ENCODE measurements at regions not wholly inside any gene's neighbourhood (a gene's known extent, or its start where the extent isn't known, plus 50 kb on each side); places are given as distances from the start of the nearest gene placed in this dataset.

DNA sequence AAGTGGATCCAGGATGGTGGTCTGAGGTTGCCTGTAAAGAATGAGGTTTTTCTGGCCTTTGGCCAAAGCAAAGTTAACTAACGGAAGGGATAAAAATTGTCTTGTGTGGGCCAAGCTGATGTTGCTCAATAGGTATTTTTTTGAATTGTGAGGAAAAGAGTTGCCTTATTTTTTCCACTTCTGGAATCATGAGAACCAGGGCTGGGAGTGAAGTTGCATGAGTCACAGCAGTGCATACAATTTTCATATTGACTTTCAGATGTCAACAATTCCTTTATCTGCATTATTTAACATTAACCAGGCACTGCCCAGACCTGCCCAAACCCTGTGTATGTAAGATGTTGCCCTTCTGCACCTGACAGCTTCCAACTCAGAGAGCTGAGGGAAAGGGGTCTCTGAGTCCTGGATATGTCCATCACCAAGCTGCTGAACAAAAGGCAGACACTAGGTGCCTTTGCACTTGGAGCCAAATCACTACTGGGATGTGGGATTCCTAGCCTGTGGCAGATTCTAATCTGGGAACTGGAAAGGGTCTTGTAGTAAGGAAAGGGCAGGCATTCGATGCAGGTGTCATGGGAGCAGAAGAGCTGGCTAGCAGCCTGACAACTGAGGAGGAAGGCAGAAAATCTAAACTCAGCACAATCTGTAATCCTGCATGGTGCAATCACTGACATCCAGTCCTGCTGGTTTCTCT, 52.3 kb upstream of the SLC35B4 start:
- TF ChIP-seq, protein P1, sequence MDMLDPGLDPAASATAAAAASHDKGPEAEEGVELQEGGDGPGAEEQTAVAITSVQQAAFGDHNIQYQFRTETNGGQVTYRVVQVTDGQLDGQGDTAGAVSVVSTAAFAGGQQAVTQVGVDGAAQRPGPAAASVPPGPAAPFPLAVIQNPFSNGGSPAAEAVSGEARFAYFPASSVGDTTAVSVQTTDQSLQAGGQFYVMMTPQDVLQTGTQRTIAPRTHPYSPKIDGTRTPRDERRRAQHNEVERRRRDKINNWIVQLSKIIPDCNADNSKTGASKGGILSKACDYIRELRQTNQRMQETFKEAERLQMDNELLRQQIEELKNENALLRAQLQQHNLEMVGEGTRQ (CRISPR knock-in tag; IDR thresholded peaks at IDR 0.05), result no peak
- TF ChIP-seq, protein P2, sequence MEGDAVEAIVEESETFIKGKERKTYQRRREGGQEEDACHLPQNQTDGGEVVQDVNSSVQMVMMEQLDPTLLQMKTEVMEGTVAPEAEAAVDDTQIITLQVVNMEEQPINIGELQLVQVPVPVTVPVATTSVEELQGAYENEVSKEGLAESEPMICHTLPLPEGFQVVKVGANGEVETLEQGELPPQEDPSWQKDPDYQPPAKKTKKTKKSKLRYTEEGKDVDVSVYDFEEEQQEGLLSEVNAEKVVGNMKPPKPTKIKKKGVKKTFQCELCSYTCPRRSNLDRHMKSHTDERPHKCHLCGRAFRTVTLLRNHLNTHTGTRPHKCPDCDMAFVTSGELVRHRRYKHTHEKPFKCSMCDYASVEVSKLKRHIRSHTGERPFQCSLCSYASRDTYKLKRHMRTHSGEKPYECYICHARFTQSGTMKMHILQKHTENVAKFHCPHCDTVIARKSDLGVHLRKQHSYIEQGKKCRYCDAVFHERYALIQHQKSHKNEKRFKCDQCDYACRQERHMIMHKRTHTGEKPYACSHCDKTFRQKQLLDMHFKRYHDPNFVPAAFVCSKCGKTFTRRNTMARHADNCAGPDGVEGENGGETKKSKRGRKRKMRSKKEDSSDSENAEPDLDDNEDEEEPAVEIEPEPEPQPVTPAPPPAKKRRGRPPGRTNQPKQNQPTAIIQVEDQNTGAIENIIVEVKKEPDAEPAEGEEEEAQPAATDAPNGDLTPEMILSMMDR (IDR thresholded peaks at IDR 0.05), result no peak
- TF ChIP-seq, protein P3, sequence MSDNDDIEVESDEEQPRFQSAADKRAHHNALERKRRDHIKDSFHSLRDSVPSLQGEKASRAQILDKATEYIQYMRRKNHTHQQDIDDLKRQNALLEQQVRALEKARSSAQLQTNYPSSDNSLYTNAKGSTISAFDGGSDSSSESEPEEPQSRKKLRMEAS (CRISPR knock-in tag; IDR thresholded peaks at IDR 0.05), result no peak

Measured in WTC11 (cell line).